ENCODE measurements at regions not wholly inside any gene's neighbourhood (a gene's known extent, or its start where the extent isn't known, plus 50 kb on each side); places are given as distances from the start of the nearest gene placed in this dataset.

- WGBS, result 79% methylated on average over 3 of the region's 3 CpGs
- H3K4me1 ChIP-seq (ENCODE audit: control insufficient read depth in 4 of 4, insufficient read depth in 4 of 4, low read length in 3 of 4), result no peaks in the 10 kb centered on the region
- no peak overlapping the region for H3K27ac ChIP-seq (ENCODE audit: low read depth in 1 of 2, low read length in 2 of 2)
- no peak overlapping the region for H3K4me3 ChIP-seq (ENCODE audit: low read depth in 1 of 3, low read length in 3 of 3)
- no peaks in the 10 kb centered on the region for H3K36me3 ChIP-seq (ENCODE audit: control insufficient read depth in 4 of 4, insufficient read depth in 3 of 4, low read depth in 1 of 4, low read length in 3 of 4)
- H3K27me3 ChIP-seq (ENCODE audit: control insufficient read depth in 4 of 4, insufficient read depth in 4 of 4, low read length in 3 of 4), result no peaks in the 10 kb centered on the region
- no peak overlapping the region for H3K9ac ChIP-seq (ENCODE audit: low read depth in 1 of 2, low read length in 2 of 2)
- no peak for TF ChIP-seq CTCF (IDR thresholded peaks at IDR 0.05; ENCODE audit: low read depth, low read length, missing input control)
- no peak for TF ChIP-seq NR2F2 (IDR thresholded peaks at IDR 0.05)
- no peak for TF ChIP-seq ZBTB33 (IDR thresholded peaks at IDR 0.05)
- no peak for TF ChIP-seq YY1 (IDR thresholded peaks at IDR 0.05)
- DNase-seq (ENCODE audit: low spot score), result no peak
- no peaks in the 10 kb centered on the region for H3K9me3 ChIP-seq (ENCODE audit: control insufficient read depth in 4 of 4, low read length in 3 of 4)
Observed at GRCh38 chr2:14891546-14891945, 259.0 kb downstream of the LRATD1 start.

- H3K4me1 ChIP-seq (ENCODE audit: control insufficient read depth in 4 of 4, insufficient read depth in 4 of 4, low read length in 3 of 4), result no peaks in the 10 kb centered on the region
- H3K36me3 ChIP-seq (ENCODE audit: control insufficient read depth in 4 of 4, insufficient read depth in 3 of 4, low read depth in 1 of 4, low read length in 3 of 4), result no peaks in the 10 kb centered on the region
- no peaks in the 10 kb centered on the region for H3K9me3 ChIP-seq (ENCODE audit: control insufficient read depth in 4 of 4, low read length in 3 of 4)
- TF ChIP-seq, protein P1, sequence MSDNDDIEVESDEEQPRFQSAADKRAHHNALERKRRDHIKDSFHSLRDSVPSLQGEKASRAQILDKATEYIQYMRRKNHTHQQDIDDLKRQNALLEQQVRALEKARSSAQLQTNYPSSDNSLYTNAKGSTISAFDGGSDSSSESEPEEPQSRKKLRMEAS (IDR thresholded peaks at IDR 0.05), result no peak
- no peak for TF ChIP-seq RXRA (IDR thresholded peaks at IDR 0.05)
- no peak for TF ChIP-seq RAD21 (IDR thresholded peaks at IDR 0.05)
- TF ChIP-seq HNF4G (IDR thresholded peaks at IDR 0.05), result no peak
- no peak for TF ChIP-seq FOXA1 (IDR thresholded peaks at IDR 0.05)
- no peak for TF ChIP-seq TAF1 (conservative IDR thresholded peaks at IDR 0.05)
- no peak for TF ChIP-seq NR2F2 (IDR thresholded peaks at IDR 0.05)
- TF ChIP-seq, protein P2, sequence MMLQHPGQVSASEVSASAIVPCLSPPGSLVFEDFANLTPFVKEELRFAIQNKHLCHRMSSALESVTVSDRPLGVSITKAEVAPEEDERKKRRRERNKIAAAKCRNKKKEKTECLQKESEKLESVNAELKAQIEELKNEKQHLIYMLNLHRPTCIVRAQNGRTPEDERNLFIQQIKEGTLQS (IDR thresholded peaks at IDR 0.05), result no peak
- no peak for TF ChIP-seq GABPA (IDR thresholded peaks at IDR 0.05 in 1 of 2, conservative IDR thresholded peaks at IDR 0.05 in 1 of 2)
- no peak for TF ChIP-seq HNF4A (conservative IDR thresholded peaks at IDR 0.05)
- TF ChIP-seq REST (IDR thresholded peaks at IDR 0.05), result no peak
- TF ChIP-seq JUND (IDR thresholded peaks at IDR 0.05), result no peak
- TF ChIP-seq ZBTB33 (IDR thresholded peaks at IDR 0.05), result no peak
- TF ChIP-seq FOXA2 (IDR thresholded peaks at IDR 0.05), result no peak
- TF ChIP-seq CTCF (IDR thresholded peaks at IDR 0.05; ENCODE audit: low read depth, low read length, missing input control), result no peak
- H3K27me3 ChIP-seq (ENCODE audit: control insufficient read depth in 4 of 4, insufficient read depth in 4 of 4, low read length in 3 of 4), result no peaks in the 10 kb centered on the region
- 83% methylated on average over 9 of the region's 9 CpGs for WGBS
- H3K27ac ChIP-seq (ENCODE audit: low read depth in 1 of 2, low read length in 2 of 2), result no peak overlapping the region
- no peak overlapping the region for H3K4me3 ChIP-seq (ENCODE audit: low read depth in 1 of 3, low read length in 3 of 3)
- no peak overlapping the region for H3K9ac ChIP-seq (ENCODE audit: low read depth in 1 of 2, low read length in 2 of 2)
- no peak for DNase-seq (ENCODE audit: low spot score)
Observed at GRCh38 chr2:14896330-14897030, 264.0 kb downstream of the LRATD1 start.

All from liver (tissue), 8 donors.